ENCODE measurements at regions not wholly inside any gene's neighbourhood (a gene's known extent, or its start where the extent isn't known, plus 50 kb on each side); places are given as distances from the start of the nearest gene placed in this dataset.

GRCh38 chr2:78290581-78291214, 734.8 kb upstream of the REG3G start:
- H3K27me3 Mint-ChIP-seq (ENCODE audit: low read depth) = no peaks in the 10 kb centered on the region
- H3K27me3 ChIP-seq (ENCODE audit: insufficient read depth, low read length) = no peaks in the 10 kb centered on the region
- H3K27ac Mint-ChIP-seq = no peak overlapping the region
- no peak overlapping the region for H2BK12ac ChIP-seq (ENCODE audit: insufficient read length, low read depth, low read length)
- H3K79me1 ChIP-seq (ENCODE audit: insufficient read depth, low read depth, low read length, poor library complexity, severe bottlenecking) = no peaks in the 10 kb centered on the region
- no peak overlapping the region for H4K5ac ChIP-seq (ENCODE audit: insufficient read length, low read depth, low read length)
- no CpG with 5 or more reads among the region's 3 CpGs for WGBS (ENCODE audit: extremely low coverage, insufficient read length, low lambda C conversion rate)
- H2BK5ac ChIP-seq (ENCODE audit: insufficient read length, low read length) = no peak overlapping the region
- no peaks in the 10 kb centered on the region for H3K9me3 ChIP-seq (ENCODE audit: control insufficient read depth, low read depth, low read length)
- H3K9ac ChIP-seq (ENCODE audit: extremely low read depth, insufficient read length, low read length) = no peak overlapping the region
- no peaks in the 10 kb centered on the region for H3K23me2 ChIP-seq (ENCODE audit: insufficient read length, low read depth, low read length, poor library complexity, severe bottlenecking)
- no peak overlapping the region for H2AFZ ChIP-seq (ENCODE audit: low read length)
- H4K91ac ChIP-seq (ENCODE audit: insufficient read length, low read depth, low read length) = no peak overlapping the region
- TF ChIP-seq CTCF (conservative IDR thresholded peaks at IDR 0.05) = no peak
- no peak overlapping the region for H2AK5ac ChIP-seq (ENCODE audit: insufficient read length, low read length)
- H3T11ph ChIP-seq (ENCODE audit: low read length) = no peak overlapping the region
- no peaks in the 10 kb centered on the region for H3K4me1 Mint-ChIP-seq
- H3K4me3 Mint-ChIP-seq = no peak overlapping the region
- H4K20me1 ChIP-seq (ENCODE audit: control insufficient read depth, insufficient read depth, insufficient read length) = no peaks in the 10 kb centered on the region
- no peaks in the 10 kb centered on the region for H3K4me1 ChIP-seq (ENCODE audit: insufficient read depth, low read length)
- no peak overlapping the region for H3K4ac ChIP-seq (ENCODE audit: low read depth, low read length)
- H3K4me2 ChIP-seq (ENCODE audit: insufficient read depth, insufficient read length, low read length) = no peak overlapping the region
- no peak overlapping the region for H3K14ac ChIP-seq (ENCODE audit: insufficient read depth, low read length)
- H3K79me2 ChIP-seq (ENCODE audit: insufficient read depth, low read length) = no peaks in the 10 kb centered on the region
- no peak overlapping the region for H3K56ac ChIP-seq (ENCODE audit: insufficient read length, low read depth, low read length)
- no peak overlapping the region for H2BK120ac ChIP-seq (ENCODE audit: low read depth, low read length, poor library complexity, severe bottlenecking)
- H3K18ac ChIP-seq (ENCODE audit: insufficient read length, low read depth, low read length) = no peak overlapping the region
- no peaks in the 10 kb centered on the region for H3K36me3 Mint-ChIP-seq (ENCODE audit: insufficient read depth in 1 of 3, low read depth in 3 of 3)
- no peak for DNase-seq
- no peak overlapping the region for H2BK15ac ChIP-seq (ENCODE audit: low read depth, low read length)
- no peak overlapping the region for H4K8ac ChIP-seq (replicated peaks; ENCODE audit: insufficient read length, low read depth, low read length)
- no peak overlapping the region for H3K27ac ChIP-seq (ENCODE audit: insufficient read length, low read depth, low read length)
- H3K9me3 Mint-ChIP-seq = no peaks in the 10 kb centered on the region
- no peak overlapping the region for H2BK20ac ChIP-seq (ENCODE audit: low read depth, low read length, poor library complexity, severe bottlenecking)
- H3K23ac ChIP-seq (ENCODE audit: insufficient read length, low read depth, low read length) = no peak overlapping the region

Measured in H9 (cell line).